Upper lobe of left lung (tissue), 4 donors: ENCODE measurements at regions not wholly inside any gene's neighbourhood (a gene's known extent, or its start where the extent isn't known, plus 50 kb on each side); places are given as distances from the start of the nearest gene placed in this dataset.

Experiments
- EP300 ChIP-seq, 4 donors: sonication (generic); formaldehyde crosslinking; IDR thresholded peaks; one replicate each; pipeline ENCODE4 v1.5.1; 2017; ENCODE audit warnings: antibody characterized with exemption in 4 of 4, control low read depth in 2 of 4
- POLR2AphosphoS5 ChIP-seq, 2 donors: sonication (generic); formaldehyde crosslinking; IDR thresholded peaks; one replicate each; pipeline ENCODE4 v1.5.1; 2017; ENCODE audit warnings: antibody characterized with exemption in 2 of 2
- TF ChIP-seq, protein P1 (sequence below), 6 experiments: fragments of 450-650 bp in 4 of 6; fragments of 200-600 bp in 2 of 6; sonication (generic) in 2 of 6; IDR thresholded peaks; one replicate each; pipeline ENCODE4 v1.5.1; 2016 to 2019; ENCODE audit warnings: antibody characterized with exemption in 6 of 6

DNA sequence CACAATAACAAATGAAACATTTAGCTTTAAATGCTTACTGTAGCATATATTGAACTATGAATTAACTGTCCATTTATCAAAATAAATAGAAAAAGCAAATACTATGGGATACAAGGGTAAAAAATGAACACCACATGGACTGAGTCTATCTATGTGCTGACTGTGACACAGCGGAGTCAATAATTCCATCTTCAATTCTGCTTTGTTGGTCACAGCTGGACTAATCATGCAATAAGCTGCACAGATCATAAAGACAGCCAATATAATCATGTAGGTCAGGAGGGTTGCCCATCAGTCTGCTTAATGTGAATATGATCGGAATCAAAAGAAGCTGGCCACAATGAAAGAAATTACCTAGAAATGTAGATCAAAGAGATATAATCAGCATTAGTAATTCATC lies 95.7 kb upstream of the FAM47A start:
- TF ChIP-seq, protein P1, sequence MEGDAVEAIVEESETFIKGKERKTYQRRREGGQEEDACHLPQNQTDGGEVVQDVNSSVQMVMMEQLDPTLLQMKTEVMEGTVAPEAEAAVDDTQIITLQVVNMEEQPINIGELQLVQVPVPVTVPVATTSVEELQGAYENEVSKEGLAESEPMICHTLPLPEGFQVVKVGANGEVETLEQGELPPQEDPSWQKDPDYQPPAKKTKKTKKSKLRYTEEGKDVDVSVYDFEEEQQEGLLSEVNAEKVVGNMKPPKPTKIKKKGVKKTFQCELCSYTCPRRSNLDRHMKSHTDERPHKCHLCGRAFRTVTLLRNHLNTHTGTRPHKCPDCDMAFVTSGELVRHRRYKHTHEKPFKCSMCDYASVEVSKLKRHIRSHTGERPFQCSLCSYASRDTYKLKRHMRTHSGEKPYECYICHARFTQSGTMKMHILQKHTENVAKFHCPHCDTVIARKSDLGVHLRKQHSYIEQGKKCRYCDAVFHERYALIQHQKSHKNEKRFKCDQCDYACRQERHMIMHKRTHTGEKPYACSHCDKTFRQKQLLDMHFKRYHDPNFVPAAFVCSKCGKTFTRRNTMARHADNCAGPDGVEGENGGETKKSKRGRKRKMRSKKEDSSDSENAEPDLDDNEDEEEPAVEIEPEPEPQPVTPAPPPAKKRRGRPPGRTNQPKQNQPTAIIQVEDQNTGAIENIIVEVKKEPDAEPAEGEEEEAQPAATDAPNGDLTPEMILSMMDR (IDR thresholded peaks at IDR 0.05): no peak
- TF ChIP-seq POLR2AphosphoS5 (IDR thresholded peaks at IDR 0.05) (no peak), EP300 (IDR thresholded peaks at IDR 0.05) (no peak)
